ENCODE measurements at regions not wholly inside any gene's neighbourhood (a gene's known extent, or its start where the extent isn't known, plus 50 kb on each side); places are given as distances from the start of the nearest gene placed in this dataset.

- H3K27ac ChIP-seq = no peak overlapping the region
- DNase-seq = no peak
- intact Hi-C loops (cut with DNase I) = no loop called here
- no peaks in the 10 kb centered on the region for H3K27me3 ChIP-seq
- no peaks in the 10 kb centered on the region for H3K4me1 ChIP-seq
- H3K4me3 ChIP-seq = no peak overlapping the region
- WGBS, 2 donors = 56 to 82% methylated on average over 1 of the region's 1 CpG
- no peaks in the 10 kb centered on the region for H3K36me3 ChIP-seq
- TF ChIP-seq POLR2A (IDR thresholded peaks at IDR 0.05) (no peak), CTCF (IDR thresholded peaks at IDR 0.05) (no peak)
- no peaks in the 10 kb centered on the region for H3K9me3 ChIP-seq
Observed at GRCh38 chr5:144918371-144918770, 747.7 kb downstream of the KCTD16 start.

GRCh38 chr5:144915452-144915851 is 744.8 kb downstream of the KCTD16 start:
- no peak for DNase-seq
- no peaks in the 10 kb centered on the region for H3K4me1 ChIP-seq
- H3K36me3 ChIP-seq = no peaks in the 10 kb centered on the region
- TF ChIP-seq POLR2A (IDR thresholded peaks at IDR 0.05) (no peak), CTCF (IDR thresholded peaks at IDR 0.05) (no peak)
- H3K27me3 ChIP-seq = no peaks in the 10 kb centered on the region
- H3K9me3 ChIP-seq = no peaks in the 10 kb centered on the region
- intact Hi-C loops (cut with DNase I) = no loop called here
- no peak overlapping the region for H3K27ac ChIP-seq
- no peak overlapping the region for H3K4me3 ChIP-seq

DNA sequence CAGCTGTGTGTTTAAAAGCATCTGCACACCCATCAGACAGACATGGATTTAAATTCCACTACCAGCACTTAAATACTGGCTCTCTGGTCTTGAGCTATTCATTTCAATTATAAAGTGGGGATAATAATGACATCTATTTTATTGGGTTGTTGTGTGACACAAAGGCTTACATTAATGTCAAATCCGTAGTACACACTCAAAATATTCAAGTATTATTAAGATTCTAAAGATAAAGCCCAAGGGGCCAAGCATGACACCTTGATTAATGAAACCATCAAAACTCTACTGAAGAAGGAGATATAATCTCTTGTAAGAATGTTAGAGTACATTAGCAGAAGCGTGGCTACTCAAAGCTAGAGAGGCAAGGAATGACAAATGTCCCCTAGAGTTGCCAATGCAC is 743.0 kb downstream of the KCTD16 start:
- WGBS, 2 donors = 36 to 43% methylated on average over 2 of the region's 2 CpGs
- Histone ChIP-seq H3K36me3 (no peaks in the 10 kb centered on the region), H3K27ac (no peak overlapping the region), H3K9me3 (no peaks in the 10 kb centered on the region), H3K4me1 (no peaks in the 10 kb centered on the region), H3K4me3 (no peak overlapping the region), H3K27me3 (no peaks in the 10 kb centered on the region)
- intact Hi-C loops (cut with DNase I) = no loop called here
- TF ChIP-seq CTCF (IDR thresholded peaks at IDR 0.05) (no peak), POLR2A (IDR thresholded peaks at IDR 0.05) (no peak)
- DNase-seq = no peak

DNA sequence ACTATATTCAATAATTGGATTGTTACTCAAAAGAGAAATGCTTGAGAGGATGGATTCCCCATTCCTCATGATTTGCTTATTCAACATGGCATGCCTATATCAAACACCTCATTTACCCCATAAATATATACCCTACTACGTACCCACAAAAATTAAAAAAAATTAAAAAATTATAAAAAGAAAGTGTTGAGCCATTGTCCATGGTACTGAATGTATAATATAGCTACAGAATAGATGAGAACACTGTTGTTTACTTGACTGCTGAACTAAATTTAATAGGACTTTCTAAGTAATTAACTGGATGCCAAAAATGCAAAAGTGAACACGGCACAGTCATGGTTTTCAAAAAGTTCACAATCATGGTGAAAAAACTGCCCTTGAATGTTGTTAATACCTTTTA is 725.8 kb downstream of the KCTD16 start:
- Histone ChIP-seq H3K27ac (no peak overlapping the region), H3K27me3 (no peaks in the 10 kb centered on the region), H3K4me1 (no peaks in the 10 kb centered on the region), H3K9me3 (no peaks in the 10 kb centered on the region), H3K36me3 (no peaks in the 10 kb centered on the region), H3K4me3 (no peak overlapping the region)
- intact Hi-C loops (cut with DNase I) = no loop called here
- DNase-seq = no peak
- 66 to 73% methylated on average over 2 of the region's 2 CpGs for WGBS, 2 donors
- no peak for TF ChIP-seq CTCF (IDR thresholded peaks at IDR 0.05)
- TF ChIP-seq POLR2A (IDR thresholded peaks at IDR 0.05) = no peak

- Histone ChIP-seq H3K27me3 (no peaks in the 10 kb centered on the region), H3K4me3 (no peak overlapping the region), H3K9me3 (no peaks in the 10 kb centered on the region), H3K36me3 (no peaks in the 10 kb centered on the region), H3K4me1 (no peaks in the 10 kb centered on the region), H3K27ac (no peak overlapping the region)
- no peak for DNase-seq
- WGBS, 2 donors = 81 to 86% methylated on average over 1 of the region's 1 CpG
- intact Hi-C loops (cut with DNase I) = no loop called here
- TF ChIP-seq POLR2A (IDR thresholded peaks at IDR 0.05) = no peak
- no peak for TF ChIP-seq CTCF (IDR thresholded peaks at IDR 0.05)
Observed at GRCh38 chr5:144886668-144887067, 716.0 kb downstream of the KCTD16 start.

Data from esophagus squamous epithelium (tissue), 5 donors.